Fibroblast of skin of abdomen (primary cell): ENCODE measurements at regions not wholly inside any gene's neighbourhood (a gene's known extent, or its start where the extent isn't known, plus 50 kb on each side); places are given as distances from the start of the nearest gene placed in this dataset.
"Not testable (repeated sequence)": the region's sequence is repeated elsewhere in the genome, so short reads cannot be mapped to it uniquely, and the experiment has no call there.

ENCODE experiments used
- DNase-seq: peaks from one replicate; pipeline ENCODE4 v3.0.0-alpha.2; 2013

- no peak for DNase-seq
These were observed 175.8 kb upstream of the NPY2R start for GRCh38 chr4:155032521-155033229.

GRCh38 chr4:155033604-155034003 is 174.8 kb upstream of the NPY2R start:
- no peak for DNase-seq

GRCh38 chr4:155037031-155037430 is 171.4 kb upstream of the NPY2R start:
- DNase-seq = no peak

- no peak for DNase-seq
These were observed 170.0 kb upstream of the NPY2R start for GRCh38 chr4:155038459-155038858.

GRCh38 chr4:155039162-155039561 is 169.3 kb upstream of the NPY2R start:
- DNase-seq = no peak

- no peak for DNase-seq
These were observed 168.4 kb upstream of the NPY2R start for GRCh38 chr4:155040031-155040430.

- no peak for DNase-seq
These were observed 166.4 kb upstream of the NPY2R start for GRCh38 chr4:155042014-155042413.

- DNase-seq = not testable (repeated sequence)
These were observed 164.2 kb upstream of the NPY2R start for GRCh38 chr4:155044251-155044650.

- no peak for DNase-seq
These were observed 160.7 kb upstream of the NPY2R start for GRCh38 chr4:155047755-155048154.

- DNase-seq = not testable (repeated sequence)
These were observed 154.4 kb upstream of the NPY2R start for GRCh38 chr4:155054042-155054441.

GRCh38 chr4:155060419-155060818 is 148.0 kb upstream of the NPY2R start:
- no peak for DNase-seq

- DNase-seq = no peak
These were observed 147.6 kb upstream of the NPY2R start for GRCh38 chr4:155060873-155061272.

GRCh38 chr4:155062948-155063347 is 145.5 kb upstream of the NPY2R start:
- DNase-seq = no peak

- not testable (repeated sequence) for DNase-seq
These were observed 143.5 kb upstream of the NPY2R start for GRCh38 chr4:155064934-155065333.

- DNase-seq = no peak
These were observed 141.6 kb upstream of the NPY2R start for GRCh38 chr4:155066871-155067270.

GRCh38 chr4:155071962-155072361 is 136.5 kb upstream of the NPY2R start:
- DNase-seq = no peak

- no peak for DNase-seq
These were observed 136.0 kb upstream of the NPY2R start for GRCh38 chr4:155072417-155072816.

GRCh38 chr4:155073852-155074251 is 134.6 kb upstream of the NPY2R start:
- DNase-seq = no peak

GRCh38 chr4:155076256-155076785 is 132.1 kb upstream of the NPY2R start:
- DNase-seq = no peak

- no peak for DNase-seq
These were observed 130.8 kb upstream of the NPY2R start for GRCh38 chr4:155077452-155078229.

GRCh38 chr4:155079871-155080270 is 128.6 kb upstream of the NPY2R start:
- no peak for DNase-seq

GRCh38 chr4:155081222-155081621 is 127.2 kb upstream of the NPY2R start:
- no peak for DNase-seq

GRCh38 chr4:155085843-155086530 is 122.4 kb upstream of the NPY2R start:
- DNase-seq = no peak
